Breast epithelium (tissue), 4 donors: ENCODE measurements at regions not wholly inside any gene's neighbourhood (a gene's known extent, or its start where the extent isn't known, plus 50 kb on each side); places are given as distances from the start of the nearest gene placed in this dataset.
"Not testable (repeated sequence)": the region's sequence is repeated elsewhere in the genome, so short reads cannot be mapped to it uniquely, and the experiment has no call there.

Experiments
- DNase-seq, 2 donors: peaks; one replicate each; pipeline ENCODE4 v3.0.0-alpha.2; 2019; ENCODE audit warnings: low spot score in 2 of 2
- H3K27ac ChIP-seq, 2 donors: fragments of 200-600 bp; sonication (generic) in 1 of 2; one replicate each; pipeline ENCODE4 v1.5.1; 2016 to 2019; ENCODE audit warnings: mild to moderate bottlenecking in 1 of 2
- H3K27me3 ChIP-seq, 2 donors: fragments of 200-600 bp; sonication (generic) in 1 of 2; one replicate each; pipeline versions ENCODE4 v1.5.1 to v1.6.0; 2017 to 2019; ENCODE audit warnings: control low read depth in 1 of 2, mild to moderate bottlenecking in 1 of 2
- H3K36me3 ChIP-seq: fragments of 200-600 bp; one replicate; pipeline ENCODE4 v1.5.1; 2019
- H3K4me1 ChIP-seq, 2 donors: fragments of 200-600 bp; sonication (generic); one replicate each; pipeline ENCODE4 v1.5.1; 2016 to 2019; ENCODE audit warnings: control low read depth in 1 of 2
- H3K4me3 ChIP-seq, 3 donors: fragments of 200-600 bp; sonication (generic); 1 replicate in 2 of 3; 2 replicates in 1 of 3; pipeline ENCODE4 v1.5.1; 2016 to 2019; ENCODE audit warnings: mild to moderate bottlenecking in 3 of 3, moderate library complexity in 2 of 3
- H3K9me3 ChIP-seq, 2 donors: fragments of 200-600 bp; sonication (generic) in 1 of 2; one replicate each; pipeline ENCODE4 v1.5.1; 2016 to 2019; ENCODE audit warnings: control low read depth in 1 of 2
- POLR2A ChIP-seq: fragments of 450-650 bp; IDR thresholded peaks from one replicate; pipeline ENCODE4 v1.6.1; 2016; ENCODE audit warnings: antibody characterized with exemption, mild to moderate bottlenecking, moderate library complexity
- POLR2AphosphoS5 ChIP-seq, 3 donors: sonication (generic); formaldehyde crosslinking; IDR thresholded peaks; one replicate each; pipeline ENCODE4 v1.6.1; 2017; ENCODE audit warnings: antibody characterized with exemption in 3 of 3
- intact Hi-C: fragments of 100-400 bp; cut with DNase I; formaldehyde crosslinking; loops from one replicate; pipeline ENCODE4 v1.15.1; 2023; ENCODE audit warnings: low total_unique reads
- TF ChIP-seq, protein P1 (sequence below), 3 donors: fragments of 450-650 bp; IDR thresholded peaks; one replicate each; pipeline ENCODE4 v1.5.1; 2016 to 2017; ENCODE audit warnings: antibody characterized with exemption in 3 of 3, mild to moderate bottlenecking in 3 of 3, moderate library complexity in 3 of 3

GRCh38 chr20:39751557-39752137 is 789.5 kb downstream of the DHX35 start:
- Histone ChIP-seq H3K9me3 (peaks cover 0 to 19% of the 10 kb centered on the region in 2 donors), H3K4me1 (no peaks in the 10 kb centered on the region), H3K36me3 (no peaks in the 10 kb centered on the region), H3K27ac (no peak overlapping the region), H3K4me3 (no peak overlapping the region), H3K27me3 (no peaks in the 10 kb centered on the region)
- TF ChIP-seq, protein P1, sequence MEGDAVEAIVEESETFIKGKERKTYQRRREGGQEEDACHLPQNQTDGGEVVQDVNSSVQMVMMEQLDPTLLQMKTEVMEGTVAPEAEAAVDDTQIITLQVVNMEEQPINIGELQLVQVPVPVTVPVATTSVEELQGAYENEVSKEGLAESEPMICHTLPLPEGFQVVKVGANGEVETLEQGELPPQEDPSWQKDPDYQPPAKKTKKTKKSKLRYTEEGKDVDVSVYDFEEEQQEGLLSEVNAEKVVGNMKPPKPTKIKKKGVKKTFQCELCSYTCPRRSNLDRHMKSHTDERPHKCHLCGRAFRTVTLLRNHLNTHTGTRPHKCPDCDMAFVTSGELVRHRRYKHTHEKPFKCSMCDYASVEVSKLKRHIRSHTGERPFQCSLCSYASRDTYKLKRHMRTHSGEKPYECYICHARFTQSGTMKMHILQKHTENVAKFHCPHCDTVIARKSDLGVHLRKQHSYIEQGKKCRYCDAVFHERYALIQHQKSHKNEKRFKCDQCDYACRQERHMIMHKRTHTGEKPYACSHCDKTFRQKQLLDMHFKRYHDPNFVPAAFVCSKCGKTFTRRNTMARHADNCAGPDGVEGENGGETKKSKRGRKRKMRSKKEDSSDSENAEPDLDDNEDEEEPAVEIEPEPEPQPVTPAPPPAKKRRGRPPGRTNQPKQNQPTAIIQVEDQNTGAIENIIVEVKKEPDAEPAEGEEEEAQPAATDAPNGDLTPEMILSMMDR (IDR thresholded peaks at IDR 0.05) = no peak
- TF ChIP-seq POLR2AphosphoS5 (IDR thresholded peaks at IDR 0.05) (no peak), POLR2A (no peak)
- intact Hi-C loops = no loop called here
- DNase-seq = no peak

- Histone ChIP-seq H3K4me3 (no peak overlapping the region), H3K27ac (no peak overlapping the region), H3K9me3 (peaks cover 0 to 19% of the 10 kb centered on the region in 2 donors), H3K27me3 (no peaks in the 10 kb centered on the region), H3K36me3 (no peaks in the 10 kb centered on the region), H3K4me1 (no peaks in the 10 kb centered on the region)
- TF ChIP-seq, protein P1 (IDR thresholded peaks at IDR 0.05) = no peak
- TF ChIP-seq POLR2AphosphoS5 (IDR thresholded peaks at IDR 0.05) (no peak), POLR2A (no peak)
- intact Hi-C loops = no loop called here
- no peak for DNase-seq
Measured at GRCh38 chr20:39745380-39745779, 783.2 kb downstream of the DHX35 start.

DNA sequence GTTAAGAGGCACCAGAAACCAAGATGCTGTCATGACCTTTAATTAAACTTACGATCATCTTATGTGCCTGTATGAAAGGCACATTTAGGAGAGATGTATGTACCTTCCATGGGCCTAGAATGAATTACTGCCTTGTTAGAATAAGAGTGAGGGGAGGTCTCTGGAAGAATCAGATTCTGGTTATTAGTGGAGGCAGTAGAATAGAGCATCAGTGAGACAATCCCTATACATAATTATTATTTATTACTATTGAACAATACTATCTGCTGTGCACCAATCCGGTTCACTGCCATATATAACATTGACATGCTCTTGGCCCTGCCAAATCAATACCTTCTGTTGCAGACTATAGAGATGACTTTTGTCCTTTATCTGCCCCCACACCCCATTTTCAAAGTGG is 776.5 kb downstream of the DHX35 start:
- H3K4me1 ChIP-seq = no peaks in the 10 kb centered on the region
- DNase-seq = no peak
- H3K4me3 ChIP-seq = no peak overlapping the region
- intact Hi-C loops = no loop called here
- no peaks in the 10 kb centered on the region for H3K36me3 ChIP-seq
- H3K9me3 ChIP-seq = no peaks in the 10 kb centered on the region
- no peaks in the 10 kb centered on the region for H3K27me3 ChIP-seq
- no peak overlapping the region for H3K27ac ChIP-seq
- no peak for TF ChIP-seq POLR2AphosphoS5 (IDR thresholded peaks at IDR 0.05)
- TF ChIP-seq POLR2A = no peak
- TF ChIP-seq, protein P1 (IDR thresholded peaks at IDR 0.05) = no peak

DNA sequence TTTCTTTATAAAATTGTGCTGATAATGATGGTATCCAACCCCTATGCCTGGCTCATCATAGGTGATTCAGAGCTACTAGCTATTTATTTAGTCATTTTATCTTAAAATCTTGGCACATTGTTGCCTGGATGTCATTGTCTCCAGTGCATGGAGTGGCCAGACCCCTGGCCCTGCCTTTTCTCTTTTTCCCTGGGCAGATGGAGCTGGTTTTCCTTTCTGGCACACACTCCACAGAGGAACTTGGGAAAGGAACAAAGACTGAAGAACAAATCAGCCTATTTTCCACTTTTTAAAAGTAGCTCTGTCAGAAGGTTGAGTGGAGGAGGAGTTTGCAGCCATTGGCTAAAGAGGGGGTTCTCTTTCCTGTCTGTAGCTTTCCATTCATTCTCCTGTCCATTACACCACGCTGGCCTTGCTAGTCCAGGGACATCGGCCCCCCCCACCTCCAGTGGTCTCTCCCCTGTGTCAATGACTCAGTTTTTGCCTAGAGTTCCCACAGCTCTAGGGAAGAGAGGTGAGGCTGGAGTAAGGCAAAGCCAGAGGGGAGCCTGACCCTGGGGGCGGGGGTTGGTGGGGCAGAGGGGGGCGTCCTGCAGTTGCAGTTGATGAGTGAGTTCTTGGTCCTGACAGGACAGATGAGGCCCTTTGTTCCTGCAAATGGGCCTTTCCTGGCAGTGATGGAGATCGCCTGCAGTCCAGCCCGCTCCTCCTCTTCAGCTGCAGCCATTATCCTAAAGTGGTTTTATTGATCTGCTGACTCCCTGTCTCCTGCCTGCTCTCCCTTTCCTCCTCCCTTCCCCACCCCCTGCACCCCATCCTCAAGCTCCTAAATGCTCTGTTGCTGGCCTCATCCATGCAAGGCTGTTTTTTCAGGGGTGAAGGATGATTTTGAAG is 774.5 kb downstream of the DHX35 start:
- TF ChIP-seq POLR2A (no peak), POLR2AphosphoS5 (IDR thresholded peaks at IDR 0.05) (no peak)
- TF ChIP-seq, protein P1 (IDR thresholded peaks at IDR 0.05) = no peak
- no peak overlapping the region for H3K27ac ChIP-seq
- intact Hi-C loops = no loop called here
- no peak overlapping the region for H3K4me3 ChIP-seq
- no peaks in the 10 kb centered on the region for H3K27me3 ChIP-seq
- H3K36me3 ChIP-seq = no peaks in the 10 kb centered on the region
- no peaks in the 10 kb centered on the region for H3K4me1 ChIP-seq
- no peaks in the 10 kb centered on the region for H3K9me3 ChIP-seq
- DNase-seq = no peak

GRCh38 chr20:39725513-39725912 is 763.4 kb downstream of the DHX35 start:
- H3K27ac ChIP-seq, H3K27me3 ChIP-seq, H3K36me3 ChIP-seq, DNase-seq, intact Hi-C loops, H3K4me3 ChIP-seq, H3K4me1 ChIP-seq: not testable (repeated sequence)
- peaks cover 25 to 41% of the 10 kb centered on the region in 2 donors for H3K9me3 ChIP-seq
